Activated CD4-positive, alpha-beta T cell treated with anti-CD3 and anti-CD28 coated beads, Interleukin-2, amount 50 U/mL, for 16 hours (primary cell): ENCODE measurements at regions not wholly inside any gene's neighbourhood (a gene's known extent, or its start where the extent isn't known, plus 50 kb on each side); places are given as distances from the start of the nearest gene placed in this dataset.
"Not testable (repeated sequence)": the region's sequence is repeated elsewhere in the genome, so short reads cannot be mapped to it uniquely, and the experiment has no call there.

Source experiments
- DNase-seq: peaks from one replicate; pipeline ENCODE4 v3.0.0-alpha.2; 2020

DNA sequence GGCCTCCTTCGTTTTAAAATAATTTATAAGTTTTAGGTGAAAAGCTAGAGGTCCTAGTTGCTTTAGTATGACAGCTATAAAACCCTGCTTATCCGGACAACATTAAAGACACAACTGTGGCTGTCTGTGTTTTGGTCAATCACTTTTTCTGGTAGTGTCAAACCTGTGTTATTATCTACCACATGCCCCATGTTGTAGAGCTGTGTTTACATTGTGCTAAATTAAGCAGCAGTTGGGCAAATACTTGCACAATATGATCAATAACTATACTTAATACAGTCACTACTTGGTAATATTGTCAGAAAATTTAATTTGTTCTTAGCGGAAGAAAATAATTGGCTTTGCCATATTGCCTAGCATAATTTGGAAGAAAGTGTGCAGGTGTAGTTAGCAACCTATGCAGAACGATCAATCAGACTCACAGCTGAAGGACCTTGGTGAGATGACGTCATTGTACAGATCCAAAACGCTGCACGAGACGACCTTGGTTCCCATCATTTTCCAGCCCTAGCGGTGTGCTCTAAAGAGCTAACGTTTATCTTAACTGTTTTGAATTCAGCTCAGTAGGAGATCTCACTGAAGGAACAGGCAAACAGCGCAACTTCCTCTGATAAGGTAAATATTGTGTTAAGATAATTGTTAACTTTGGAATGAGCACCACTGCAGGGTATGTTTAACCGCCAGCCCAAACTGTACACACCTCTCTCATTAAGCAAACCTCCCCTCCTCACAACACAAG, 476.6 kb downstream of the IRS2 start:
- DNase-seq: no peak

DNA sequence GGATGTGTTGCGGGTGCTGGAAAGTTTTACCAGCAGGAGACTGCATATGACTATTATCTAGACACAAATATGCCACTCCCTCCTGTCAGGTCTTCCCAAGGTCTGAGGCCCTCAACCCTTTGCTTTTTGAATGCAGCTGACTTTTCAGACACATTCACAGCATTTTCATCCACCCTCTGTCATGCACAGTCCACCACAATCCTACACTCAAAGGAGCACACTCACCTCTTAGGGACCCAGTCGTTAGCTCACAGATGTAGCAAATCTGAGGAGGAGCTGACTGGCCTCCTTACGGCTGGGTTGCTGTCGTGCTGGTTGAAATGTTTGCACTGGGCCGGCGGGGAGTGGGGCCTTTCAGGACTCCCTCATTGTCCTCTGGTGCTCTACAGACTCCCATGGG, 479.4 kb downstream of the IRS2 start:
- no peak for DNase-seq

DNA sequence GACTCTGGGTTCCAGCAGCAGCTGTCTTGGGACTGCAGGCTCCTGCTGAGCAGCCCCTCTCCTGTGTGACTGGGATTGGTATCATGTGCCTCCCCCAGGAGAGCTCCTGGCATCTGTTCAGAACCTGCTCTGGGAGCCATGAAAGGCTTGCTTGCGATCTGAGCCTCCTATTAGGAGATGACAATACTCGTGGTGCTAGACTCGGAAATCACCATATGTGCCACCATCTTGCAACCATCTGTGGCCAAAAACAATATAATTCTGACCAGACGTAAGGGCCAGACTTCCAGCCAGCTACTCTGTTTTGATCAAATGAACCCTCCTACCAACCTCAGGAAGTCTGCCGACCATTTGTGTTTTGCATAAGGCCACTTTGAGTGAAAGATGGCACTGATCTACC, 484.7 kb downstream of the IRS2 start:
- DNase-seq: no peak

DNA sequence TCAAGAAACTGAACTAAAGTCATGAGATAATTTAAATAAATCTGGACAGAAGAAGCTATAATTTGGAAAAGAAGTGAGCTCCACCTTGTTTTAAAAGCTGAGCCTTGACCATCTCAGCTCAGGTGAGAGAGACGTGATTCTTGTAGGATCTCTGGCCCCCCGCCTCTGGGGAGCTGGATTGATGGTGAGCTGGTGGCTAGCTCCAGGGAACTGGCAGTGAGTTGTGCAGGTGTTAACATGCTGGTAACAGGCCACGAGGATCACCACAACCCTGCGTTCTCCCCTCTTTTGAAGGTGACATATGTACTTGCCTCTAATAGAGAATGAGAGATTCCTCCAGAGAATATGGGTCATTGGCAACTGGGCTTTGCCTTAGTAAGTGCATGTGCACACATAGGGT, 485.1 kb downstream of the IRS2 start:
- no peak for DNase-seq

DNA sequence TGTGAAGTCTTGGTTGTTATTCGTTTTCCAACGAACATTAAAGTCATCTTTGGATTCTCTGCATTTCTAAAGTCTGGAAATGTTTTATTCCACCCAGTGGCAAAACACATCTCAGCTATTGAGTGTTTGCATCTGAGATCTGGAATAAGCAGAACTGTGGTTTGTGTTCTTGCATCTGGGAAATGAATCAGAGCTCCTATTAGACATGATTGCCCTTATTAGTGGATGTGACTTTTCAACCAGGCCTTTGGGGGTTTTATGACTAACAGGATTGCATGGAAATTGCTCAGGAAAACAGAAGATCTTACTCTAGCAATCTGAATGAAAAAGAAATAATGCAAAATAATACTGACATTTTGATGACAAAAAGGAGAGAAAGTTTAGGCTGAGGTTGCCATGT, 488.8 kb downstream of the IRS2 start:
- no peak for DNase-seq

DNA sequence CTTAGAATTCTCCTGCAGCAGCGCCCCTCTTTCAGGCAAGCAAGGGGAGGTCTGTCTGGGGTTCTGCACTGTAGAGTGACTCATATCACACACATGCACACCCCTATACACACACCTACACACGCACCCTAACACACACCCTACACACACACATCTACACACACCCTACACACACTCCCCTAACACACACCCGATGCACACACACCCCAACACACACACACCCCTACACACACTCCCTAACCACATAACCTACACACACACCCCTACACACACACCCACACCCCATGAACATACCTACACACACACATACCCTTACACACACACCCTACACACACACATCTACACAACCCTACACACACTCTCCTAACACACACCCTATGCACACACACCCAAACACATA, 493.2 kb downstream of the IRS2 start:
- no peak for DNase-seq

DNA sequence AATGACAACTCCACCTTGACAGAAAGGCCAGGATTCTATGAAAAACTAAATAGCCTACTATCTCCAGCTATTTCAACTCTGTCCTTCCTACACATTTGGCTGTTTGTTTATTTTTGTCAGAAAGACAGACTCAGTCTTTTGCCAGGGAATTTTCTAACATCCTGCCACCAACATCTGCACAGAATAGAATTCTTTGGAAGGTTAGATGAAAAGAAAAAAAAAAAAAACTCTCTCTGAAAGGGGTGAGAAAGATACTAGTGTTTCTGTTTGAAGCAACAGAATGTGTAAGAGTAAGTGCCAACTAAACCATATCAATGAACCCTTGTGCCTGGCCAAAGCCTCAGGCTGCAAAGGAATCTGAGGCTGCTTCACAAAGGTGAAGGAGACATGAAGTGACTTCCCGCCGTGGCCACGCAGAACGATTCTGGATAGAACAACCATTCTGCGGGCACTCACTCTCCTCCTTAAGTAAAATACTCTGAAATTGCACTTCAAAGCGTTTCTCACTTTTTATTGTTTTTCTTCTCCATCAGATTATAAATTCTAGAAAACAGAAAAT, 498.2 kb downstream of the IRS2 start:
- DNase-seq: no peak

DNA sequence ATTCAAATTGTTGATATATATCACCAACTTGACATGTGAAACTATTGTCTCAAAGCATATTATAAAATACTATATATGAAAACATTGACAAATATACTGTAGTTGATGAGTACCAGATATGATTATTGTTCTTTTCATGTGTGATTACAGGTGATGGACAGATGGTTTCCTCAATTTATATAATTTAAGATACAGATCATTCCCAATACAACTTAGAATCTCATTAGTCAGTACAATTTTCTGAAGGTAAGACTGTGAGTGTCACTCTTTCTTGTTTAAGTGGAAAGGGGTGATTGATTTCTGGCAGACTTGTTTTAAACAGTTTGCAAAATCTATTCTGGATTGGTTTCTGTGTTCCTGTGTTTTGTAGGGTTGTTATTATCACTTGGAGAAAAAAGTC, 498.8 kb downstream of the IRS2 start:
- DNase-seq: no peak

DNA sequence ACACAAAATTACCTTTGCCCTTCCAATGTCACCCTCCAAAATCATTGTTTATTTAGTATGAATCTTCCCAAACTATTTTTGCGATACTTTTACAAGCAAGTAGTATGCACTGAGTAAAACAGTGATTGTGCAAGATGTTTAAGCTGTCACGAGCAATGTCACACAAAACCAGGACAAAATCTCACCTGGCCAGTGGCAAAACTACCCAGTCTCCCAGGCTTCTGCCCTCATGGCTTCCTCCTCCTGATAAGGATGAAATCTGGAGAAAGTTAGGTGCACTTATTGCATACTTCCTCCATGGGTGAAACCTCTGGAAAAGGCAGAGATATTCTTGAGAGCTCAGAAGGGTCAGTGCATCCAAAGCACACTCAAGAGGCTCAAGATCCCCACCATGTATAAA, 500.8 kb downstream of the IRS2 start:
- DNase-seq: no peak

DNA sequence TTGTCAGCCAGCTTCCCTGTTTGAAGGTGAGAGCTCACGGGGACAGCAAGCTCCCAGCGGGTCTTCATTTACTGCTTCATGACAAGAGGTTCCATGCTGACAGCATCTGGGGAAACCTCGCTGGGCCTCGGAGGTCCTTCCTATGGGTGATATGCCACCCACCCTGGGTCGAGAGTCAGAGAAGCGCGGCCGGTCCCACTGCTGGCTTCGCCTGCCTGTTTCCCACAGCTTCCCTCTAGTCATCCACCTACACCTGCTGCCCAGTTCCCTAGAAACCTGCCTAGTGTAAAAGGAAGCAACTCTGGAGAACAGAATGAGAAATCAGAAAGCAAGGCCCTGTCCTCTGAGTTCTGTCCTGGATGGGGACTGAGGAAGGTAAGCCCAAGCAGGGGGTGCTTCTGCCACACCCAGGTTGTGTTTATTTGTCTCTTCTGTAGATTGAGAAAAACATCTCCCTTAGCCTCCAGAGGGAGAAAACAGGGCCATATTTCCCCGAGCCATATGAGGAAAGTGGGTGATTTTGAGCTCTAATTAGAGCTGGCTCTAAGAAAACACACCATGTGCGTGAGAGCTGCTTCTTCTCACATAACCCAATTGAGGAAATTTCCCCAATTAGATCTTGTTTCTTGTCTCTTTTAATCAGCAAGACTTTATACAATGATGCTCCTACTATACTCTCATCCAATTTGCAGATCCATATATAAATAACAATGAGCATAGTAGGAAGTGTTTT, 504.3 kb downstream of the IRS2 start:
- DNase-seq: no peak

DNA sequence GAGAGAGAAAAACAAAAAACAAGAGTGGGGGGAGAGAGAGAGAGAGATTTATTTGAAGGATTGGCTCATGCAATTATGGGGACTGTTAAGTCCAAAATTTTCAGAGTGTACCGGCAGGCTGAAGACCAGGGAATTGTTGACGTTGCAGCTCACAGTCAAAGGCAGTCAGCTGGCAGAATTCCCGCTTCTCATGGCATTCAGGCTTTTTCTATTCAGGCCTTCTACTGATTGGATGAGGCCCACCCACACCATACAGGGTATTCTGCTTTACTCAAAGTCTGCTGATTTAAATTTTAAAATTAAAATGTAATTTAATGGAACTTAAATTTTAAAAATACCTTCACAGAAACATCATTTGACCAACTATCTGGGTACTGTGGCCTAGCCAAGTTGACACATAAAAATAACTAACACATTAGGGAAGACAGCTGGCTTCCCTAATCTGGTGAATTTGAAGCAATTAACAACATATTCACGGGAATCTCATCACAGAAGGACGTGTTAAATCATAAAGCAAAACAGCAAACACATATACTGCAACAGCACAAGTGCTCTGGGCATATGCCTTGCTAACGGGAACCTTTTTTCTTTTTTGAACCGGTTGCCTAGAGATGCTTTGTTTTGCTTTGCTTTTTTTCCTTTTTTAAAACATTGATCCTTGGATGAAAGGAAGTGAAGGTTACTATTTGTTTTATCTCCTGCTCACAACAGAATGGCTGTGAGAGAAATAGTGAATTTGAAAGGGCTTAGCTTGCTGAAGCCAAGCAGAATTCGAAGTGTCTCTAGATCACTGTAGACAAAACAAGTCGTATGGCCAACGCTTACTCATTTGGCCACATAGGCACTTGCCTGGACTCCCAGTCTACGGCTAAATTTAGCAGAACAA, 505.1 kb downstream of the IRS2 start:
- no peak for DNase-seq

DNA sequence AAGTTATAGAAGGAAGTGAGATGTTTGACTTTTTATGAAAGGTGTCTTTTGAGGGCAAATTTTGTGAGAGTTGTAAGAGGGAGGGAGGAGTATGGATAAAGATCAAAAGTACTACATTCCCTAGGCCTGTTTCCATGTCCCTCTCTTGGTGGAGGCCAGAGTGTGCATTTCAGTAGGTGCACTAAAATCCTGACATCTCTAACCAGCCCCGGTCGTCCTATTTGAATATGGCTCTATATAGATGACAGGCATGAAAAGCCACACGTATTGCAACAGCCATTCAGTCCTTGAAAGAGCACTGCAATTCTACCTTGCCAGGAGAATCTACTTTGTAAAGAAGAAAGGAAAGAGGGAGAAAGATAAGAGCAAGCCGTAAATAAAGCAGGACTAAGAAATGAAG, 510.1 kb downstream of the IRS2 start:
- no peak for DNase-seq

DNA sequence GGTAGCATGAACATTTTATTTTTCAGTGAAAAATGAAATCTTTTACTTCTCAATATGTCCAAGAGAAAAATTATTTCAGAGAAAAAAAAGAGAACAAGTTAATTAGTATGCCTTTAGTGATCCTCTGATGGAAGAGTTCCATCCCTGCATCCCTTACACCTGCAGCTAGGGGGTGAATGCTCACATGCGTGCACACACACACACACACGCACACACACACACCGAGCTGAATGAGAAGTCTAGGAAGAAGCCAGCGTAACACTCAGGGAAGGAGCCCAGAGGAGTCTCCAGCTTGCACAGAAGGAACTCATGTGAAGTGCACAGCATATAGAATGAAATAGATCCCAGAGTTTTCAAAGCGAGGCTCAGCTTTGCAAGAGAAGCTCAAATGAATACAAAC, 510.5 kb downstream of the IRS2 start:
- no peak for DNase-seq

DNA sequence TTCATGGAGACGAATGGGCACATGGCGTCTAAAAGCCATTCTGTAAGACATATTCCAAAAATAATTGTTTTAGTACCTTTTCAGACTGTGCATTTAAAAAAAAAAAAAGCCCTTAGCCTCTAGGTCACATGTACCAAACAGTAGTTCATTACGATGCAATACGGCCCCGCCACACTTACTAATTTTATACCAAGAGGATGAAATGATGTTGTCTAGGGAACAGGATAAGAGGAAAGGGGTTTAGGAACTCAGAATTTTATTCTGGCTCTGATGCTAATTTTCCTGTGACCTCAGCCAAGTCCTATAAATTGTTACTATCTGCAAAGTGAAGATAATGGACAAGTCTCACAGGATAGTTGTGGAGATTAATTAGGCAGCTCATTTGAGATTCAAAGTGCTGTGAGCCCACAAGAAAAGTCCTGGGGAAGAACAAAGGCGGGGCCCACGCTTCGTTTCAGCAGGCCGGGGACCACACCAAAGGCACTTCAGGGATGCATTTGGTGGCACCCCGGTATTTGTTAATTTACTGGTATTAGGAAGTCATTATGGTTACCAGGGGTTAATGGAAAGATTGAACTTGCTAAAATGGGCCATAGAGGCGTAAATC, 511.1 kb downstream of the IRS2 start:
- DNase-seq: no peak

DNA sequence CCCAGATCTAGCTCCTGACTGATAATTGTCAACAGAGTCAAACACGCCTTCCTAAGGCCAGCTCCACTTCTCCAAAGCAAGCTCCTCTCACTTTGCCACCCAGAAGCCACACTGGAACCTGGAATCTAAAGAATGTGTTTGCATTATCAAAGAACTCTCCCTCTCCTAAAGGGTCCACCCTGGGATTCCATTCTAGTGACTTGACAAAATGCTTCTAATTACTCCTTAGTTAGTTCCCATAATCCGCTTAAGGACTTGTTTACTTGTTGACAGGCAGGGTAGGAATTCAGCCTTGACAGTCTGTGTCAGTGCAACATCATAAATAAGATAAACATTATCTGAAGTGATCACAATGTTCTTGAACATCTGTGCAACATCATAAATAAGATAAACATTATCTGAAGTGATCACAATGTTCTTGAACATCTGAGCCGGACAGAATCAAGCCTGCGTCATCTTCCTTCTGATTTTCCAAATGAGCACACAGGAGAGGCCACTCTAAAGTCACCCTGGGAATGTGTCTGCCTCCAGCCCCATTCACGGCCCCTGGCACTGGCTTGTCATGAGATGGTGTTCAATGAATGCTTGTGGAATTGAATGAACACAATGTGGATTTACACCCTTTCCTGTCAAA, 512.1 kb downstream of the IRS2 start:
- no peak for DNase-seq

DNA sequence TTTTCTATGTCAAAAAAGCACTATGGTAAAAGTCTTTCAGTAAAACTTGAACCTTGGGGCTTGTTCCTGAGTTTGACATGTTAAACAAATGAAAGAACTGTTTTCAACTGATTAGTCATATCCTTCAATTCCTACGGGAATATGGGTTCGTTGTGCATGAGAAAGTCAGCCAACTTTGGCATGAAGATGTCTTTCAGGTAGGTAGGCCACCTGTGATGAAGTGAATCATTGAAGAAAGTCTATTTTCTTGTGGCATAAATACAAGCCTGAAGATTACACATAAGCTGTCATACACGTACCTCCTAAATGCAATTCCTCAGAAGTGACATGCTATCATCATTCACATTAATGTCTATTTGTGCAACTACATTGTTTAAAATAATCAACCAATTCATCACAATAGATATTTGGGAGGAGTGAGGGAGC, 513.0 kb downstream of the IRS2 start:
- no peak for DNase-seq

DNA sequence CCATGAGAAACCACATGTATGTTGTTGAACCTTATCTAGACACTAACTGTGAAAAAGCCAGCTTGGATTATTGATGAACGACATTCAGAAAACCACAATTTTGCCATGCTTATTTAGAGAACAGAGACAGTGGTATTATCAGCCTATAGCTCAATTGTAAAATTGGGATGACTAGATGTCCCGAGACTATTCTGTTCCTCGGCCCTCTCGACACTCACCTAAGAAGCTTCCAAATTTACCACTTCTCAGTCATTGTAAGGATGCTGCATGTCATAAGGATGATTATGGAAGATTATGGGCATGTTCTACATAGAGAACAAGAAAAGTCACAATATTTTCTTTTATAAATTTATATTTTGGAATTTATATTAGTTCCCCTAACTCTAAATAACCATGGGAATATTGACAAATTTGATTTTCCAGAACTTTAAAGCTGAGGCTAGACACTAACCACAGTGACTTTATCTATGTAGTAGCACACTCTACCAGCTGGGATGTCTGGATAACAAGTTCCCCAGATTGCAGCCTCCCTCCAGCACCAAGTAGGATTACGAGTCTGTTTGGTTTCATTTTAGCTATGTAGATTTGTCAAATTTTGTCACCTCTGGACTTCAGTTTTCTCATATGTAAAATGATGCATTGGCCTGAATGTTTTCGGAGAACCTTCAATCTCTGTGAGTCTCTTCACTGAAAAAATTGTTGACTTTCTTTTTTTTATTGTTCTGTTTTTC, 513.6 kb downstream of the IRS2 start:
- DNase-seq: no peak

DNA sequence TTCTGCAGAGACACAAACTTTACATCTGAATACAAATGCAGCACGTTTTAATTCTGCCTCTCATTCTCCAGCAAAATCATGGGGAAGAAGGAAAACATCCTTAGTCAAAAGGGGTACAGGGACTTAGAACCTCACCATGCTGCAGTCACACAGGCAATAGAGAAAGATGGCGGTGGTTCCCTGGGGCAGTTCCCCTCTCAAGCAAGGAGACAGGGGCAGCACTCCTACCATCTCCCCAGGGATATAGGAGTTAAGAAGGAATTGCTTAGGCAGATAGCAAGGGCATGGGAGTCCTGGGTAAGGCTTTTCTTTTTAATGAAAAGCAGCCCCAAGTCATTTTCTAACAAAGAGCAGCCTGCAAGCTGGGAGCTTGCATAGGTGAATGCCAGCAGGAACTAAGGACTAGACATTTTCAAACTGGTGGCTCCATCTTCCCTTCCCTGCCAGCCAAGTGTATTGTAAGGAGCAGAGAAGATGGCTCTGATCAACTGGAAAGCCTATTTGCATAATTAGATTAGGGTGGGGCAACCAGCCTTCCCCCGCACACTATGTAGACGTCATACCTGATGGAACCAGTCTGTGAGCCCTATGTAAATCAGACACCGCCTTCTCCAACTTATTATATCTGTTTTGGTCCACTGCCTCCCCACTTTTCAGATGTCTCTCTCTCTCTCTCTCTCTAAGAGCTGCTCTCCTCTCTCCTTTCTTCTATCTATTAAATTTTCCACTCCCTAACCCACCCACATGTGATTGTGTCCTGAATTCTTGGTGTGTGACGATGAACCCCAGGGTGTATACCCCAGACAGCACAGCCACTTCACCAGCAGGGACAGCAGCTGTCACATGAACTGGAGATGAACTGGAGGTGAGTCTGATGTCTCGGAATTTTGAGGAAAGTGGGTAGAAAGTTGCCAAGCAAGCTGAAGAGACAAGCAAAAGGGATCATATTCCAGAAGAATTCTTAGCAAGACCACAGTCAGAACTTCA, 514.5 kb downstream of the IRS2 start:
- DNase-seq: no peak

DNA sequence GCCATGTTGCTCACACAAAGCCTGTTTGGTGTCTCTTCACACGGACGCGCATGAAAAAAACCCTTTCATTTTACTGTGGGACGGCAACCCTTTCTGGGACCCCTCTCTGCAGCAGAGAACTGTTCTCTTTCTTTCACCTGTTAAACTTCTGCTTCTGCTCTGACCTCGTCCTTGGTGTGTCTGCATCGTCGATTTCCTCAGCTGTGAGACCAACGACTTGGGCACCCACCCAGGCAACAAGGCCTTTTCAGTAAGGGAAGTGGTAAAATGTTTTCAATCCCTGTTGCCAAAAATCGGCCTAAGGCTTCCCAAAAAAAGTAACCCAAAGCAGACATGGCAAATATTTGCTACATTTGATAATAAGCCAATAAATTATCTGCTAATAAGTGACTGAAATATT, 515.3 kb downstream of the IRS2 start:
- no peak for DNase-seq

DNA sequence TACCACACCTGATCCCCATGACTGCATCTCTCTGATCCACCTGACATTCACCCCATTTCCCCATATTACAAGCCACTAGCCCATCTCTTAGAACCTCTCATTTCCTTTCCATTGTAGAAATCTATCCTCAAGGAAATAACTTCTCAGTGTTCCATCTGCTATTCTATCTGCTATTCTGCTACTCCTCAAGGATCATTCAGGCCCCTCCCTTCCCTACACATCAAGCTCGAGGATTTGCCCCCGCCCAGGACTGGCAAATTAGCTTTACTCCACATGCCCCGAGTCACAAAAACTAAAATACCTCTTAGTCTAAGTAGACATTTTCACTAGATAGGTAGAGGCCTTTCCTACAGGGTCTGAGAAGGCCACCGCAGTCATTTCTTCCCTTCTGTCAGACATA, 517.0 kb downstream of the IRS2 start:
- not testable (repeated sequence) for DNase-seq
